ENCODE measurements at regions not wholly inside any gene's neighbourhood (a gene's known extent, or its start where the extent isn't known, plus 50 kb on each side); places are given as distances from the start of the nearest gene placed in this dataset.

GRCh38 chr1:208893251-208893650, 649.1 kb upstream of the PLXNA2 start:
- no peaks in the 10 kb centered on the region for H3K27me3 Mint-ChIP-seq (ENCODE audit: insufficient read depth, low read depth, poor library complexity)
- no peak overlapping the region for H3K27ac Mint-ChIP-seq
- no peak overlapping the region for H3K4me2 ChIP-seq
- no peak overlapping the region for H3K4me3 ChIP-seq
- H4K20me1 ChIP-seq (replicated peaks; ENCODE audit: insufficient read depth): no peaks in the 10 kb centered on the region
- H3K4me3 Mint-ChIP-seq: no peak overlapping the region
- no peak overlapping the region for H2AFZ ChIP-seq
- no peaks in the 10 kb centered on the region for H3K36me3 ChIP-seq (ENCODE audit: insufficient read depth)
- ATAC-seq (no peak), DNase-seq (ENCODE audit: low spot score) (no peak)
- no peak for TF ChIP-seq REST (IDR thresholded peaks at IDR 0.05; ENCODE audit: unreplicated experiment)
- no peak for TF ChIP-seq EZH2 (IDR thresholded peaks at IDR 0.05; ENCODE audit: low read depth, unreplicated experiment)
- no peak for TF ChIP-seq JUNB (IDR thresholded peaks at IDR 0.05; ENCODE audit: unreplicated experiment)
- no peak for TF ChIP-seq NANOG (IDR thresholded peaks at IDR 0.05; ENCODE audit: borderline replicate concordance)
- TF ChIP-seq EZH2phosphoT487 (IDR thresholded peaks at IDR 0.05; ENCODE audit: unreplicated experiment): no peak
- no peak for TF ChIP-seq ZNF462 (CRISPR knock-in tag; IDR thresholded peaks at IDR 0.05)
- no peak for TF ChIP-seq POLR2AphosphoS5 (IDR thresholded peaks at IDR 0.05; ENCODE audit: low read depth)
- TF ChIP-seq STAT1 (IDR thresholded peaks at IDR 0.05; ENCODE audit: unreplicated experiment): no peak
- TF ChIP-seq ETS1 (IDR thresholded peaks at IDR 0.05): no peak
- TF ChIP-seq ZNF331 (CRISPR knock-in tag; IDR thresholded peaks at IDR 0.05; ENCODE audit: low read depth): no peak
- no peak for TF ChIP-seq ZNF114 (CRISPR knock-in tag; IDR thresholded peaks at IDR 0.05)
- no peak for TF ChIP-seq CTCF (conservative IDR thresholded peaks at IDR 0.05; ENCODE audit: low read depth in 2 of 2)
- no peak for TF ChIP-seq CREB1 (CRISPR knock-in tag; IDR thresholded peaks at IDR 0.05; ENCODE audit: low read depth)
- no peaks in the 10 kb centered on the region for H3K79me2 ChIP-seq (replicated peaks; ENCODE audit: insufficient read depth)
- peaks cover 13% of the 10 kb centered on the region for H3K4me1 Mint-ChIP-seq
- peaks cover 2% of the 10 kb centered on the region; the same call in 1 of the 2 replicates for H3K9me2 ChIP-seq (ENCODE audit: insufficient read depth)
- no peaks in the 10 kb centered on the region for H3K9me3 Mint-ChIP-seq
- H3K27ac ChIP-seq (ENCODE audit: low read depth): no peak overlapping the region
- H3F3A ChIP-seq (replicated peaks; ENCODE audit: low read depth): no peaks in the 10 kb centered on the region
- H3K36me3 Mint-ChIP-seq (ENCODE audit: low read depth): no peaks in the 10 kb centered on the region
- peaks cover 12% of the 10 kb centered on the region for H3K4me1 ChIP-seq (ENCODE audit: insufficient read depth)
- H3K27me3 ChIP-seq (ENCODE audit: insufficient read depth): no peaks in the 10 kb centered on the region

Measured in GM23338 (cell line).